Activated naive CD4-positive, alpha-beta T cell treated with anti-CD3 and anti-CD28 coated beads, Interleukin-2, amount 50 U/mL, for 24 hours (primary cell): ENCODE measurements at regions not wholly inside any gene's neighbourhood (a gene's known extent, or its start where the extent isn't known, plus 50 kb on each side); places are given as distances from the start of the nearest gene placed in this dataset.
A peak's percentile ranks its signal among the peaks of the same experiment; 100 is the strongest.

Experiments used
- H3K27ac Mint-ChIP-seq: one replicate; pipeline ENCODE4 v1.8.0; 2021; ENCODE audit warnings: mild to moderate bottlenecking, mixed read lengths
- H3K27me3 Mint-ChIP-seq: one replicate; pipeline ENCODE4 v1.8.0; 2021; ENCODE audit warnings: mixed read lengths
- H3K36me3 Mint-ChIP-seq: one replicate; pipeline ENCODE4 v1.8.0; 2021; ENCODE audit warnings: mixed read lengths
- H3K4me1 Mint-ChIP-seq: one replicate; pipeline ENCODE4 v1.8.0; 2021; ENCODE audit warnings: mixed read lengths
- H3K4me3 Mint-ChIP-seq: one replicate; pipeline ENCODE4 v1.8.0; 2021; ENCODE audit warnings: mild to moderate bottlenecking, mixed read lengths
- H3K9me3 Mint-ChIP-seq: one replicate; pipeline ENCODE4 v1.8.0; 2021; ENCODE audit warnings: mixed read lengths

GRCh38 chr2:101617796-101618195 lies 79.7 kb upstream of the MAP4K4 start:
- Mint-ChIP-seq H3K4me1 (peaks cover 29% of the 10 kb centered on the region), H3K4me3 (no peak overlapping the region)

GRCh38 chr2:101617188-101617587 lies 80.3 kb upstream of the MAP4K4 start:
- Mint-ChIP-seq H3K4me3 (no peak overlapping the region), H3K4me1 (peaks cover 24% of the 10 kb centered on the region), H3K27ac (no peak overlapping the region), H3K9me3 (no peaks in the 10 kb centered on the region), H3K27me3 (no peaks in the 10 kb centered on the region), H3K36me3 (no peaks in the 10 kb centered on the region)

More at GRCh38 chr2:101617796-101618195, 79.7 kb upstream of the MAP4K4 start:
- Mint-ChIP-seq H3K9me3 (no peaks in the 10 kb centered on the region), H3K36me3 (no peaks in the 10 kb centered on the region), H3K27ac (no peak overlapping the region), H3K27me3 (no peaks in the 10 kb centered on the region)

- H3K27me3 Mint-ChIP-seq: no peaks in the 10 kb centered on the region
- no peak overlapping the region for H3K4me3 Mint-ChIP-seq
- H3K27ac Mint-ChIP-seq: no peak overlapping the region
- no peaks in the 10 kb centered on the region for H3K9me3 Mint-ChIP-seq
- H3K36me3 Mint-ChIP-seq: no peaks in the 10 kb centered on the region
- H3K4me1 Mint-ChIP-seq: peaks cover 15% of the 10 kb centered on the region
Measured at GRCh38 chr2:101614127-101614759, 83.3 kb upstream of the MAP4K4 start.

- H3K36me3 Mint-ChIP-seq: no peaks in the 10 kb centered on the region
- no peaks in the 10 kb centered on the region for H3K9me3 Mint-ChIP-seq
- no peak overlapping the region for H3K27ac Mint-ChIP-seq
- no peaks in the 10 kb centered on the region for H3K27me3 Mint-ChIP-seq
- no peak overlapping the region for H3K4me3 Mint-ChIP-seq
- H3K4me1 Mint-ChIP-seq: peaks cover 8% of the 10 kb centered on the region
Measured at GRCh38 chr2:101613056-101613704, 84.3 kb upstream of the MAP4K4 start.

- Mint-ChIP-seq H3K27ac (no peak overlapping the region), H3K27me3 (no peaks in the 10 kb centered on the region), H3K36me3 (no peaks in the 10 kb centered on the region), H3K4me1 (peaks cover 8% of the 10 kb centered on the region), H3K4me3 (no peak overlapping the region), H3K9me3 (no peaks in the 10 kb centered on the region)
Measured at GRCh38 chr2:101612019-101612418, 85.5 kb upstream of the MAP4K4 start.

GRCh38 chr2:101610750-101611315 lies 86.7 kb upstream of the MAP4K4 start:
- peaks cover 8% of the 10 kb centered on the region for H3K4me1 Mint-ChIP-seq
- H3K27ac Mint-ChIP-seq: no peak overlapping the region
- peaks cover 1% of the 10 kb centered on the region for H3K36me3 Mint-ChIP-seq
- no peak overlapping the region for H3K4me3 Mint-ChIP-seq
- no peaks in the 10 kb centered on the region for H3K27me3 Mint-ChIP-seq
- H3K9me3 Mint-ChIP-seq: no peaks in the 10 kb centered on the region

- Mint-ChIP-seq H3K4me1 (peaks cover 5% of the 10 kb centered on the region), H3K9me3 (no peaks in the 10 kb centered on the region), H3K36me3 (peaks cover 1% of the 10 kb centered on the region), H3K27me3 (no peaks in the 10 kb centered on the region), H3K4me3 (no peak overlapping the region), H3K27ac (no peak overlapping the region)
Measured at GRCh38 chr2:101609433-101609832, 88.1 kb upstream of the MAP4K4 start.

GRCh38 chr2:101608408-101609310 lies 88.8 kb upstream of the MAP4K4 start:
- Mint-ChIP-seq H3K9me3 (no peaks in the 10 kb centered on the region), H3K4me3 (no peak overlapping the region), H3K4me1 (peaks cover 5% of the 10 kb centered on the region), H3K27me3 (no peaks in the 10 kb centered on the region), H3K27ac (no peak overlapping the region), H3K36me3 (peaks cover 1% of the 10 kb centered on the region)

GRCh38 chr2:101597347-101597944 lies 100.1 kb upstream of the MAP4K4 start:
- Mint-ChIP-seq H3K4me1 (peaks cover 19% of the 10 kb centered on the region), H3K4me3 (no peak overlapping the region), H3K27me3 (no peaks in the 10 kb centered on the region), H3K36me3 (no peaks in the 10 kb centered on the region), H3K27ac (no peak overlapping the region), H3K9me3 (no peaks in the 10 kb centered on the region)

GRCh38 chr2:101596333-101596732 lies 101.2 kb upstream of the MAP4K4 start:
- Mint-ChIP-seq H3K9me3 (no peaks in the 10 kb centered on the region), H3K27ac (no peak overlapping the region), H3K4me3 (no peak overlapping the region), H3K36me3 (no peaks in the 10 kb centered on the region), H3K4me1 (peaks cover 19% of the 10 kb centered on the region), H3K27me3 (no peaks in the 10 kb centered on the region)

- Mint-ChIP-seq H3K27me3 (no peaks in the 10 kb centered on the region), H3K4me3 (no peak overlapping the region), H3K36me3 (peaks cover 4% of the 10 kb centered on the region), H3K27ac (no peak overlapping the region), H3K4me1 (no peaks in the 10 kb centered on the region), H3K9me3 (peaks cover 9% of the 10 kb centered on the region)
Measured at GRCh38 chr2:101587251-101587650, 110.3 kb upstream of the MAP4K4 start.

GRCh38 chr2:101583861-101584260 lies 108.9 kb upstream of the RFX8 start:
- no peak overlapping the region for H3K4me3 Mint-ChIP-seq
- H3K27ac Mint-ChIP-seq: peak overlapping the region; percentile 36
- no peaks in the 10 kb centered on the region for H3K27me3 Mint-ChIP-seq
- peaks cover 14% of the 10 kb centered on the region for H3K4me1 Mint-ChIP-seq
- H3K9me3 Mint-ChIP-seq: peaks cover 14% of the 10 kb centered on the region
- peaks cover 9% of the 10 kb centered on the region for H3K36me3 Mint-ChIP-seq

GRCh38 chr2:101581675-101582299 lies 106.9 kb upstream of the RFX8 start:
- H3K9me3 Mint-ChIP-seq: peaks cover 11% of the 10 kb centered on the region
- no peak overlapping the region for H3K27ac Mint-ChIP-seq
- no peak overlapping the region for H3K4me3 Mint-ChIP-seq
- H3K36me3 Mint-ChIP-seq: peaks cover 9% of the 10 kb centered on the region
- H3K4me1 Mint-ChIP-seq: peaks cover 31% of the 10 kb centered on the region
- no peaks in the 10 kb centered on the region for H3K27me3 Mint-ChIP-seq

GRCh38 chr2:101580528-101580927 lies 105.6 kb upstream of the RFX8 start:
- Mint-ChIP-seq H3K27me3 (no peaks in the 10 kb centered on the region), H3K36me3 (peaks cover 9% of the 10 kb centered on the region), H3K9me3 (peaks cover 11% of the 10 kb centered on the region), H3K4me1 (peaks cover 40% of the 10 kb centered on the region), H3K4me3 (no peak overlapping the region), H3K27ac (no peak overlapping the region)

- Mint-ChIP-seq H3K9me3 (peaks cover 11% of the 10 kb centered on the region), H3K4me1 (peaks cover 45% of the 10 kb centered on the region), H3K36me3 (peaks cover 9% of the 10 kb centered on the region), H3K4me3 (no peak overlapping the region), H3K27me3 (no peaks in the 10 kb centered on the region), H3K27ac (peak overlapping the region; percentile 71)
Measured at GRCh38 chr2:101578671-101579070, 103.8 kb upstream of the RFX8 start.
